ENCODE measurements at regions not wholly inside any gene's neighbourhood (a gene's known extent, or its start where the extent isn't known, plus 50 kb on each side); places are given as distances from the start of the nearest gene placed in this dataset.

- DNase-seq (ENCODE audit: low spot score), result no peak
Measured at GRCh38 chr13:22311734-22312404, 641.0 kb downstream of the FGF9 start.

GRCh38 chr13:22312405-22312803 is 641.5 kb downstream of the FGF9 start:
- DNase-seq (ENCODE audit: low spot score), result no peak

DNA sequence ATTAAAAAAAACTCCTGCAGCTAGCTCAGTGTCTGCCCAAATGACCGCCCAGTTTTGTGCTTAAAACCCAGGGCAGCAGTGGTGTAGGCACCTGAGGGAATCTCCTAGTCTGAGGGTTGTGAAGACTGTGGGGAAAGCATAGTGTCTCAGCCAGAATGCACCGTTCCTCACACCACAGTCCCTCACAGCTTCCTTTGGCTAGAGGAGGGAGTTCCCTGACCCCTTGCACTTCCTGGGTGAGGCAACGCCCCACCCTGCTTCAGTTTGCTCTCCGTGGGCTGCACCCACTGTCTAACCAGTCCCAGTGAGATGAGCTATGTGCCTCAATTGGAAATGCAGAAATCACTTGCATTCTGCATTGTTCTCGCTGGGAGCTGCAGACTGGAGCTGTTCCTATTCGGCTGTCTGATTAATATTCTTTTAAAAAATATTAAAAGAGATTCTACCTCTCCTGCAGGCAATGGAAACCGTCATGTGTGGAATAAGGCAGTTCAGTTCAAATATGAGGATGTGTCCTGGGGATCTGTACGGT is 645.7 kb downstream of the FGF9 start:
- no peak for DNase-seq (ENCODE audit: low spot score)

- DNase-seq (ENCODE audit: low spot score), result no peak
Measured at GRCh38 chr13:22320991-22321390, 650.1 kb downstream of the FGF9 start.

- no peak for DNase-seq (ENCODE audit: low spot score)
Measured at GRCh38 chr13:22325761-22326160, 654.9 kb downstream of the FGF9 start.

GRCh38 chr13:22332416-22332815 is 661.5 kb downstream of the FGF9 start:
- DNase-seq (ENCODE audit: low spot score), result no peak

- no peak for DNase-seq (ENCODE audit: low spot score)
Measured at GRCh38 chr13:22336460-22336859, 665.6 kb downstream of the FGF9 start.

GRCh38 chr13:22357132-22357531 is 686.3 kb downstream of the FGF9 start:
- no peak for DNase-seq (ENCODE audit: low spot score)

DNA sequence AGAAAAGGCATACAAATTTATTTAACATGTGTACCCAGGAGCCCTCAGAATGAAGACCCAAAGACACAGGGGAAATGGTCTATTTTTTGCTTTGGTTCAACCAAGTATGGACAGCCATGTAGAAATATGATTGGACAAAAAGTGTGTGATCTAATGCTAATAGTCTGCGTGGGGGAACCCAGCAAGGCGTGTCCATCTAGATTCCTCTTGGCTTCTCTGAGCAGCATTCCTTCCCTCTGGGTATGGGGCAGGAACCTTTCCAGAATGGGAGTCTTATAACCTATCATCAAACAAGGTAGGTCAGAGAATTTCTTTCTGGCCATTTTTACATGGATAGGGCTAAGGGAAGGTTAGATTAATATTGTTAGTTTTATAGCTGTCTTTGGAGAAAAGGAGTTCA is 698.2 kb downstream of the FGF9 start:
- DNase-seq (ENCODE audit: low spot score), result no peak

- no peak for DNase-seq (ENCODE audit: low spot score)
Measured at GRCh38 chr13:22369840-22370239, 699.0 kb downstream of the FGF9 start.

DNA sequence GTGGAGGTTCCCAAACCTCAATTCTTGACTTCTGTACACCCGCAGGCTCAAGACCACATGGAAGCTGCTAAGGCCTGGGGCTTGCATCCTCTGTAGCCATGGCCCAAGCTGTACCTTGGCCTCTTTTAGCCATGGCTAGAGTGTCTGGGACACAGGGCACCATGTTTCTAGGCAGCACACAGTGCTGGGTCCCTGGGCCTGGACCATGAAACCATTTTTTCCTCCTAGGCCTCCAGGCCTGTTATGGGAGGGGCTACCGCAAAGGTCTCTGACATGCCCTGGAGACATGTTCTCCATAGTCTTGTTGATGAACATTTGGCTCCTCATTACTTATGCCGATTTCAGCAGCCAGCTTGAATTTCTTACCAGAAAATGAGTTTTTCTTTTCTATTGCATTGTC is 701.4 kb downstream of the FGF9 start:
- no peak for DNase-seq (ENCODE audit: low spot score)

GRCh38 chr13:22375151-22375550 is 704.3 kb downstream of the FGF9 start:
- no peak for DNase-seq (ENCODE audit: low spot score)

- no peak for DNase-seq (ENCODE audit: low spot score)
Measured at GRCh38 chr13:22387899-22388298, 717.0 kb downstream of the FGF9 start.

- DNase-seq (ENCODE audit: low spot score), result no peak
Measured at GRCh38 chr13:22399801-22400420, 729.0 kb downstream of the FGF9 start.

DNA sequence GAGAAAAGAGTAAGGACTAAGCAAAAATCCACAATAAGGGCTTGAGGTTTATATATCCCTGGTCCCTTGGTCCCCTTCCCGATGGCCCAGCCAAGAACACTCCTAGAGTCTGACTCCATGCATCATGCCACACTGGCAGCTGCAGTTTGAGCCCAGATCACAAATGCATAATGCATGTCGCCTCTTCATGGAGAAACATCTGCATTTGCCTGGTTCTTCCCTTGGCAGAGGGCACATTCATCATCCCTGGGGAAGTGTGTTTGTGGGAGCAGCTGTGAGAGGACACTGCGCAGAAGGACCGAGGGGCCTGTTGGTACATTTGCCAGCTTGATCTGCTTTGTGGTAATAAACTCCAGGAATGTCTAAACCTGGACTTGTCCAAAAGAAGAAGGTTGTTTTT is 731.8 kb downstream of the FGF9 start:
- no peak for DNase-seq (ENCODE audit: low spot score)

DNA sequence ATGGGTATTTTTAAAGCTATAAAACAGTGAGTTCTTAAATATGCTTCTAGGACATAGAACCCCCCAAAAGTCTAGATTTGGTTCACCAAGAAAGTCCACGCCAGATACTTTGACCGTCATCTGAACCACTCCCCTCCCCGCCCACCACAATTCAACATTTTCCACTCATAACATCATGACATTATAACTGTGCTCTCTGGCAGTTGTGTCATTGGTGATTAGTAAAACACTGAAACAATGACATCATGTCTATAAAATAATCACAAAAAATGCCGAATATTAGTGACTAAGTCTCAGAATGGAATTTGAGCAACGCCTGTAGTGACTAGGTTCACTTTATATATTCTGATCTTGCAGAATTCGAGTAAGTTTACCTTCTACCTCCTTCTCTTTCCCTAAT is 732.3 kb downstream of the FGF9 start:
- DNase-seq (ENCODE audit: low spot score), result no peak

DNA sequence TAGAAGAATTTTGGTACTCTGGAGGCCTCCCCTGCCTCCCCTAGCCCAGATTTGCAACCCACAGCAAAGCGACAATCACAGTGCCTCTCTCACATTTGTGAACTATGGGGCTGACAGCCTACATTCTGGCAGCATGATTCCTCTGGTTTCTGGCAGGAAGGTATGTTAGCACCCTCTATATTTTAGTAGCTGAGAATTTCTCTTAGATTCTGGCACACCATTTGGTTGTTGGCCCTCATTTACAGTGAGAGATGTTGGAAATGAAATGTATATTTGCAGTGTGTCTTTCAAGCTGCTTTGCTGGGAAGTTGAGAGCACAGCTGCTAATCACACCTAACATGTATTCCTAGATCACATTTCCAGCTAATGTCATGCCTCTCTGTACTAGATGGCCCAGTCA is 735.0 kb downstream of the FGF9 start:
- no peak for DNase-seq (ENCODE audit: low spot score)

DNA sequence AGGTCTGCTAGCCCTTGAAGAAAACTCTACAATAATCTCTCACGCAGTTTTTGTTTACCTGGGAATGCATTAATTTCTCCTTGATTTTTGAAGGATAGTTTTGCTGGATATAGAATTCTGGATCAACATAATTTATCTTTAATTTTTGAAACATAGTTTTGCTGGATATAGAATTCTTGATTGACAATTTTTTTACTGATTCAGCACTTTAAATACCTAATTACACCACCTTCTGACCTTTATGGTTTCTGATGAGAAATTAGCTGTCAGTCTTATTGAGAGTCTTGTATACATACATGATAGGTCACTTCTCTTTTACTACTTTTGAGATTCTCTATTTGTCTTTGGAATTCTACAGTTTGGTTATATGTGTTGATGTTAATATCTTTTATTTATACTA is 741.6 kb downstream of the FGF9 start:
- no peak for DNase-seq (ENCODE audit: low spot score)

GRCh38 chr13:22422023-22422422 is 751.1 kb downstream of the FGF9 start:
- DNase-seq (ENCODE audit: low spot score), result no peak

DNA sequence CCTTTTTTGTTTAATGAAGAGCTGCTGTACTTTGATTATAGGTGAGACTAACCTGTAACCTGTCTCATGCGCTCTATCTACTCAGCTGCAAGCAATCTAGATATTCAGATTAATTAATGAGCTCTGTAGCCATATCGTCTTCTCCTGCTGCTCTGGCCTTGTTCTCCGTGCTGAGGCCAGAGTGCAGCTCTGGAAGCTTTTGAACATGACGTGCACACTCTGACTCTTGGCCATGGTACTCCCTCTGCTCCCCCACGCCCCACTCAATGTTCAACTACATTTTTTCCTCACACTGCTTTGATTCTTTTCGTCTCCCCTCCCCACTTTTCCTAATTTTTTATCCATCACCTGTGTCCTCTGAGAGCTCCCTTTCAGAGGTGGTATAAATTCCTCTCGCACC is 751.8 kb downstream of the FGF9 start:
- DNase-seq (ENCODE audit: low spot score), result no peak

DNA sequence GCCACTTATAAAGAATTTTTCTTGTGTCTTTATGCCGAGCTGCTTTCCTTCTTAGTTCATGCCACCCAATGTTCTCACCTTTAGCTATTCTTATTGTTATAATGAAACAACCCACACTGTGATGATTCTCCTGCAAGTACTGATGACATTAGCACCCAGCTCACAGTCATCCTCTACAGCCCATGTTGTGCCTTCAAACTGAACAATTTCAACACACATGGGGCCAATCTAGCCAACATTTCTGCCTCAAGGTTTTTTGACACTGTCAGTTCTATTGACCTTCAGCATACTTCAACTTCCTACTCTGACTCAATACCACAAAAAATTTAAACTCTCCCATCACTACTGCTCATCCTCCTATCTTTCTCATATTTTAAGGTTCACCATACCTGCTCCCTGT is 752.4 kb downstream of the FGF9 start:
- no peak for DNase-seq (ENCODE audit: low spot score)

DNA sequence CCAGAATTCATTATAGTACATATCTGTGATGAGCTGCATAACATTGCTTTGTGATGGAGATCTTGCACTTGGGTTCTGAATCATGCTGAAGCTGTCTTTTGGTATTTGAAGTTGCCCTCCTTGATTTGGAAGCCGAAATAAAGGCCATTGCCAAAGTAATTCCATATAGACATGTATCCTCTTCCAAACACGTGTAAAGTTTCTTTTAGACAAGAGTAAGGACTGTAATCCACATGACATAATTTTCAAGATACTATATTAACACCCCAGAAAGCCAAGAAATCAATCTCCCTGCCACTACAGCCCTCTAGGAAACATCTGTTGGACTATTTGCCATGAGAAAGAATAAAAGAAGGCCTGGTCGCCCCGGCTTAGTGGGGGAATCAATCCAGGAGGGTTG is 754.2 kb downstream of the FGF9 start:
- DNase-seq (ENCODE audit: low spot score), result no peak

DNA sequence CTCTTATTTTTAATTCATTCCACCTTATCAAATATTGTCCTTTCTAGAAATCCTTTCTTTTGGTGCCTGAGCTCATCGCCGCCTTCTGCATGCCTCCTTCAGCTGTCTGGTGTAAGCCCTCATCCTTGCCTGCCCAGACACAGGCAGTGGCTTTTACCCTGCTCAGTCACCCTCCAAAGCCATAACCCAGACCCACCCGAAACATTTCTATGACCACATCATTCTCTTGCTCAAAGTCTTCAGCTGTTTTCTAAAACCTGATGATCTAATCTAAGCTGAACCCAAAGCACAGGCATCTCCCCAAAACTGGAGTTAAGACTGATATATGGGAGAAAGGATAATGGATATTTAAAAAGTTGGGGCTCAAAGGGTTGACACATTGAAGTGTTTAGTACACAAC is 753.7 kb upstream of the SGCG start:
- no peak for DNase-seq (ENCODE audit: low spot score)

GRCh38 chr13:22427783-22428182 is 753.0 kb upstream of the SGCG start:
- no peak for DNase-seq (ENCODE audit: low spot score)
